Activated naive CD4-positive, alpha-beta T cell treated with anti-CD3 and anti-CD28 coated beads, Interleukin-2, amount 10 ng/mL, durations not matched to agents 7 days and 5 days (primary cell): ENCODE measurements at regions not wholly inside any gene's neighbourhood (a gene's known extent, or its start where the extent isn't known, plus 50 kb on each side); places are given as distances from the start of the nearest gene placed in this dataset.

Source experiments
- CTCF ChIA-PET: fragments of 350-600 bp; sonication (Branson Sonifier 250); formaldehyde crosslinking; loops from one replicate; lab custom pipeline; 2021; ENCODE audit warnings: antibody characterized with exemption; lab: Charles Lee
- DNase-seq: peaks from one replicate; pipeline ENCODE4 v3.0.0-alpha.2; 2020
- H3K27ac Mint-ChIP-seq: one replicate; pipeline ENCODE4 v1.8.0; 2021; ENCODE audit warnings: mild to moderate bottlenecking, moderate library complexity, mixed read lengths
- H3K27me3 Mint-ChIP-seq: one replicate; pipeline ENCODE4 v1.8.0; 2021; ENCODE audit warnings: mild to moderate bottlenecking, mixed read lengths
- H3K36me3 Mint-ChIP-seq: one replicate; pipeline ENCODE4 v1.8.0; 2021; ENCODE audit warnings: mixed read lengths
- H3K4me1 Mint-ChIP-seq: one replicate; pipeline ENCODE4 v1.8.0; 2021; ENCODE audit warnings: mixed read lengths
- H3K4me3 Mint-ChIP-seq: one replicate; pipeline ENCODE4 v1.8.0; 2021; ENCODE audit warnings: mild to moderate bottlenecking, moderate library complexity, mixed read lengths
- H3K9me3 Mint-ChIP-seq: one replicate; pipeline ENCODE4 v1.8.0; 2021; ENCODE audit warnings: mixed read lengths

GRCh38 chr7:106774768-106775551 lies 90.1 kb upstream of the PIK3CG start:
- Mint-ChIP-seq H3K4me1 (no peaks in the 10 kb centered on the region), H3K36me3 (no peaks in the 10 kb centered on the region), H3K4me3 (no peak overlapping the region), H3K27me3 (peaks cover 1% of the 10 kb centered on the region), H3K27ac (no peak overlapping the region), H3K9me3 (peaks cover 2% of the 10 kb centered on the region)
- DNase-seq, result no peak
- CTCF ChIA-PET, result interaction anchor here (1.5 to 1.6 kb wide), 2 partner anchors 39 to 115 kb away, joined by 3 to 6 read pairs; partner anchors contain the start of gene CCDC71L

GRCh38 chr7:106775552-106775936 lies 89.5 kb upstream of the PIK3CG start:
- H3K9me3 Mint-ChIP-seq, result peaks cover 2% of the 10 kb centered on the region
- H3K4me3 Mint-ChIP-seq, result no peak overlapping the region
- no peak for DNase-seq
- no peaks in the 10 kb centered on the region for H3K4me1 Mint-ChIP-seq
- no peaks in the 10 kb centered on the region for H3K36me3 Mint-ChIP-seq
- no peak overlapping the region for H3K27ac Mint-ChIP-seq
- CTCF ChIA-PET, result interaction anchor here (1.5 to 1.6 kb wide), 2 partner anchors 39 to 116 kb away, joined by 3 to 6 read pairs; partner anchors contain the start of gene CCDC71L
- peaks cover 4% of the 10 kb centered on the region for H3K27me3 Mint-ChIP-seq

GRCh38 chr7:106775975-106776607 lies 89.0 kb upstream of the PIK3CG start:
- Mint-ChIP-seq H3K27ac (no peak overlapping the region), H3K4me1 (no peaks in the 10 kb centered on the region), H3K9me3 (peaks cover 2% of the 10 kb centered on the region), H3K4me3 (no peak overlapping the region), H3K36me3 (no peaks in the 10 kb centered on the region), H3K27me3 (peaks cover 4% of the 10 kb centered on the region)
- CTCF ChIA-PET, result interaction anchor here (1.5 kb wide), 1 partner anchor 116 kb away, joined by 6 read pairs; the partner anchor contains the start of gene CCDC71L
- no peak for DNase-seq

- no peak for DNase-seq
- Mint-ChIP-seq H3K36me3 (no peaks in the 10 kb centered on the region), H3K9me3 (peaks cover 2% of the 10 kb centered on the region), H3K27ac (no peak overlapping the region), H3K4me1 (no peaks in the 10 kb centered on the region), H3K27me3 (peaks cover 6% of the 10 kb centered on the region), H3K4me3 (no peak overlapping the region)
- CTCF ChIA-PET, result no interaction called here
These were observed 88.3 kb upstream of the PIK3CG start for GRCh38 chr7:106776618-106777347.

GRCh38 chr7:106777674-106778299 lies 87.3 kb upstream of the PIK3CG start:
- Mint-ChIP-seq H3K4me1 (no peaks in the 10 kb centered on the region), H3K27ac (no peak overlapping the region), H3K27me3 (peaks cover 8% of the 10 kb centered on the region), H3K4me3 (no peak overlapping the region), H3K36me3 (no peaks in the 10 kb centered on the region), H3K9me3 (peaks cover 2% of the 10 kb centered on the region)
- no peak for DNase-seq
- CTCF ChIA-PET, result no interaction called here

GRCh38 chr7:106778656-106779250 lies 86.3 kb upstream of the PIK3CG start:
- no peaks in the 10 kb centered on the region for H3K4me1 Mint-ChIP-seq
- no peak overlapping the region for H3K4me3 Mint-ChIP-seq
- H3K9me3 Mint-ChIP-seq, result peaks cover 2% of the 10 kb centered on the region
- H3K36me3 Mint-ChIP-seq, result no peaks in the 10 kb centered on the region
- no peak for DNase-seq
- H3K27me3 Mint-ChIP-seq, result peaks cover 8% of the 10 kb centered on the region
- no peak overlapping the region for H3K27ac Mint-ChIP-seq
- CTCF ChIA-PET, result no interaction called here

GRCh38 chr7:106779877-106780276 lies 85.2 kb upstream of the PIK3CG start:
- no peak for DNase-seq
- Mint-ChIP-seq H3K9me3 (peaks cover 2% of the 10 kb centered on the region), H3K4me1 (no peaks in the 10 kb centered on the region), H3K27ac (no peak overlapping the region), H3K4me3 (no peak overlapping the region), H3K36me3 (no peaks in the 10 kb centered on the region), H3K27me3 (peaks cover 11% of the 10 kb centered on the region)
- CTCF ChIA-PET, result interaction anchor here (0.6 to 1.3 kb wide), 2 partner anchors 18 to 368 kb away, joined by 3 read pairs; no protein-coding TSS in a partner anchor

GRCh38 chr7:106781007-106781406 lies 84.1 kb upstream of the PIK3CG start:
- H3K27me3 Mint-ChIP-seq, result peaks cover 11% of the 10 kb centered on the region
- CTCF ChIA-PET, result no interaction called here
- H3K9me3 Mint-ChIP-seq, result no peaks in the 10 kb centered on the region
- no peak for DNase-seq
- H3K27ac Mint-ChIP-seq, result no peak overlapping the region
- H3K4me3 Mint-ChIP-seq, result no peak overlapping the region
- H3K4me1 Mint-ChIP-seq, result no peaks in the 10 kb centered on the region
- H3K36me3 Mint-ChIP-seq, result no peaks in the 10 kb centered on the region

- Mint-ChIP-seq H3K27ac (no peak overlapping the region), H3K4me3 (no peak overlapping the region), H3K4me1 (no peaks in the 10 kb centered on the region), H3K27me3 (peaks cover 11% of the 10 kb centered on the region), H3K36me3 (no peaks in the 10 kb centered on the region), H3K9me3 (no peaks in the 10 kb centered on the region)
- CTCF ChIA-PET, result no interaction called here
- no peak for DNase-seq
These were observed 83.1 kb upstream of the PIK3CG start for GRCh38 chr7:106781828-106782544.

- H3K4me3 Mint-ChIP-seq, result no peak overlapping the region
- DNase-seq, result no peak
- no peaks in the 10 kb centered on the region for H3K4me1 Mint-ChIP-seq
- H3K9me3 Mint-ChIP-seq, result no peaks in the 10 kb centered on the region
- no peaks in the 10 kb centered on the region for H3K36me3 Mint-ChIP-seq
- CTCF ChIA-PET, result no interaction called here
- peaks cover 11% of the 10 kb centered on the region for H3K27me3 Mint-ChIP-seq
- no peak overlapping the region for H3K27ac Mint-ChIP-seq
These were observed 81.8 kb upstream of the PIK3CG start for GRCh38 chr7:106783286-106783685.

- H3K27ac Mint-ChIP-seq, result no peak overlapping the region
- H3K4me1 Mint-ChIP-seq, result no peaks in the 10 kb centered on the region
- H3K9me3 Mint-ChIP-seq, result no peaks in the 10 kb centered on the region
- DNase-seq, result no peak
- no peak overlapping the region for H3K4me3 Mint-ChIP-seq
- CTCF ChIA-PET, result interaction anchor here (1.8 kb wide), 1 partner anchor 21 kb away, joined by 4 read pairs; no protein-coding TSS in a partner anchor
- no peaks in the 10 kb centered on the region for H3K36me3 Mint-ChIP-seq
- peaks cover 15% of the 10 kb centered on the region for H3K27me3 Mint-ChIP-seq
These were observed 76.4 kb upstream of the PIK3CG start for GRCh38 chr7:106788637-106789036.

GRCh38 chr7:106791526-106791925 lies 73.6 kb upstream of the PIK3CG start:
- Mint-ChIP-seq H3K27me3 (peaks cover 12% of the 10 kb centered on the region), H3K27ac (no peak overlapping the region), H3K9me3 (peaks cover 1% of the 10 kb centered on the region), H3K4me3 (no peak overlapping the region), H3K36me3 (no peaks in the 10 kb centered on the region), H3K4me1 (no peaks in the 10 kb centered on the region)
- CTCF ChIA-PET, result interaction anchor here (0.7 to 1.0 kb wide), 2 partner anchors 172 to 361 kb away, joined by 3 read pairs; no protein-coding TSS in a partner anchor
- DNase-seq, result no peak
